Fibroblast of skin of scalp (primary cell): ENCODE measurements at regions not wholly inside any gene's neighbourhood (a gene's known extent, or its start where the extent isn't known, plus 50 kb on each side); places are given as distances from the start of the nearest gene placed in this dataset.

ENCODE experiments used
- DNase-seq: peaks from one replicate; pipeline ENCODE4 v3.0.0-alpha.2; 2013

- peak; percentile 27 for DNase-seq
These were observed 519.5 kb downstream of the BCOR start for GRCh38 chrX:39577985-39578869.

GRCh38 chrX:39580043-39580442 is 517.7 kb downstream of the BCOR start:
- DNase-seq: no peak

GRCh38 chrX:39581411-39581810 is 516.3 kb downstream of the BCOR start:
- DNase-seq: no peak

DNA sequence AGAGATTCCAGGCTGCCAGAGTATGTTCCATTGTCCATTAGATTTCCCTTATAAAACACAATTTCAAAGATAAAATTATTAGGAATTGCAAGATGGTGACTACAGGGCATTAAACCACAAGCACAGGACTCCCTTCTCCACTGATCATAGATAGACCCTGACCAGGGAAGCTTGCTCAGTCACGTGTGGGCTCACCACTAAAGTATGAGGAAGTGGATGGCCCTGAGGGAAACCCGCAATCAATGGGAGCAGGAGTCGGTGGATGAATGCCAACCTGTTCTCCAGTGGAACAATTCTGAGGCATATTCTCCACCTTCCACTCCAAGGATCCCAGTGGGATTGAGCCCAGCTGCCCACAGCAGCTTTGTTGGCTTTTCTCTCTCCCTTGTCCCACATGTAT is 515.7 kb downstream of the BCOR start:
- peak; percentile 30 for DNase-seq

DNA sequence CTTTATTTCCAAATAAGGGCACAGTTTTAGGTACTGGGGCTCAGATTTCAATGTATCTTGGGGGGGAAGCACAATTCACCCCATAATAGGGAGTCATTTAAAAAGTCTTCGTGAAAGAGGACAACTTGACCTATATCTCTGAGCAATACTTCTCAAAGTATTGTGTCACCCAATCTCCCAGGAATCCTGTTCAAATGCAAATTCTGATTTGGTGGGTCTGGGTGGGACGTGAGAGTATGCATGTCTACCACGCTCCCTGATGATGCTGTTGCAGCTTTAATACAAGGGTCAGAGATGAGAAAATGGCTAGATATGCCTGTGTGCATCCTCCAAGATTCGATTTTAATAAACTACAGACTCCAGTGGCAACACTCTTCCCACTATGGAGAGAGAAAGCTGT is 514.8 kb downstream of the BCOR start:
- DNase-seq: no peak

DNA sequence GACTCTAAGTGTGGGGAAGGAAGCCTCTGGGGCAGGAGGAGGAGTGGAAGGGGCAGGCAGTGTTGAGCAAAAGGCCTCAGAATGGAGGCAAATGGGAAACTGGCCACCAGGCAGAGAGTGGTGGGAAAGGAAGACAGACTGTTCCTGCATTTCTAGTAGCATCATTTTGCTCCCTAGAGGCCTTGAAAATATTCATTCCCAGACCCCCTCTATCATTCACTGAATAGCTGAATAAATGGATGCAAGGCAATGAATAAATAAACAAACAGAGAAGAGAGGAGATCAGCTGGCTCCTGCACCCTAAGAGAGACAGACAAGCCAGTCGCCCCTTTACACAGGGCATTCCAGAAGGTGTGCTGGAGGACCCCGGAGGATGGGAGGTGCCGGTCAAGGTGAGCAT is 511.9 kb downstream of the BCOR start:
- DNase-seq: no peak

DNA sequence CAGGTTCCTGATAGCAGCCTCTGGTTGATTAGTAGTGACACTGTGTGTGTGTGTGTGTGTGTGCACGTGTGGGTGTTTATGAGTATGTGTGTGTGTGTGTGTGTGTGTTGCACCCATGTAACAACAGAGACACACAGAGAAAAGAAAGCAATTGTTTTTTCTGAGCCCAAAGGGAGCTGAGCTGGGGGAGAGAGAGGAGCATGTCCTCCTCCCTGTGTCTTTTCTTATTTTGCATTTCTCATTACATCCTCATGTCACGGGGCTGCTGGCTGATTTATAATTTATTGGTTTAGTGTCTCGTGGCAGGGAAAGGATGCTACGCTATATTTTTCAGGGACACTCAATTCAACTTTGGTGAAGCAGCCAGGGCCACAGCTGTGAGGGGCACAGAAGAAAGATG is 511.4 kb downstream of the BCOR start:
- no peak for DNase-seq

DNA sequence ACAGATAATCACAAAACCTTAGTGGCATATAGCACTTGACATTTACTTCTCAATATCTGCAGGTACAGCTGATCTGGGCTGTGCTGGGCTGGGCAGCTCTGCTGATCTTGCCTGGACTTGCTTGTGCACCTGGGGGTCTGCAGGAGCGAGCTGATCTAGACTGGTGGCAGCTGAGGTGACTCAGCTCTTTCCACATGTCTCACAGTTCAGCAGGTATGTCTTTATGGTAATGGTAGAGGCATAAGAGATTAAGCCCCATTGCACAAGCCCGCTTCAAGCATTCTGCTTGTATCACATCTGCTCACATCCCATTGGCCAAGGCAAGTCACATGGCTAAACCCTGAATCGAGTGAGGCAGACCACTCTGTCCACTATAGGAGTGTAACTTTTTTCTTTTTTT is 506.7 kb downstream of the BCOR start:
- DNase-seq: no peak

DNA sequence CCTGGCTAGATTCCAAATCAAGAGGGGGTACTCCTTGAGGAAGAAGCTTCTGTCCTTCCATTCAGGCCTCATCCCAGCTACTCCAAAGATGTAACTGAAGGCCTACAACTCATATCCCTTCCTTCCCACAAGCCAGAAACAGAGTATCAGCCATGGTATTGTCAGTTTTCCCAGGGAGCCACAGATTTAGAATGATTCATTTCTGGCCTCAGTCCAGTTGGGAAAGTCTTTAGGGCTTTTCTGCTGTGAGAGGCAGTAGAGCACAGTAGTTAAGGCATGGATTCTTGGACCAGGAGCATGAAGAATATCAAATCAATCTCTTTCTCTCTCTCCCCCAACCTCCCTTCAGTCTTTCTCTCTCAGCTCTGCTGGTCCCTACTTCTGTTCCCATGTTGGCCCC is 505.0 kb downstream of the BCOR start:
- peak; percentile 55 for DNase-seq

GRCh38 chrX:39595977-39596376 is 501.8 kb downstream of the BCOR start:
- DNase-seq: no peak

DNA sequence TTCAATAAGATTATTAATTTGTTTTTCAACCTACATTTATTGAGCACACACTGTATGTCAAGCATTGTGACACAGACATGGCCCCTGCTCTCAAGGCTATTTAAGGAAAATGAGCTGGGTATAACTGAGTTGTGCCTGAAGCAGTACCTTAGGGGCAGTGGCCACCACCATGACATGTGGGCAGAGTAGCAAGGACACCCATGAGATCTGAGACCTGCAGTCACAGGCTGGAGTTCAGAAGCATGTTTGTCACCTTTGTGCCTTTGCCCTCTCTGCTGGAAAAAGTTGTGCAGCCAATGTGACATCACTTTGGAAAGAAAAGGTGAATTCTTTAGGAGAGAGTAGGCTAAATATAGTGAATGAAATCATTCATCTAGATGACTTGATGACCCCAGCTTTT is 501.3 kb downstream of the BCOR start:
- no peak for DNase-seq

GRCh38 chrX:39599339-39599738 is 498.4 kb downstream of the BCOR start:
- DNase-seq: no peak

DNA sequence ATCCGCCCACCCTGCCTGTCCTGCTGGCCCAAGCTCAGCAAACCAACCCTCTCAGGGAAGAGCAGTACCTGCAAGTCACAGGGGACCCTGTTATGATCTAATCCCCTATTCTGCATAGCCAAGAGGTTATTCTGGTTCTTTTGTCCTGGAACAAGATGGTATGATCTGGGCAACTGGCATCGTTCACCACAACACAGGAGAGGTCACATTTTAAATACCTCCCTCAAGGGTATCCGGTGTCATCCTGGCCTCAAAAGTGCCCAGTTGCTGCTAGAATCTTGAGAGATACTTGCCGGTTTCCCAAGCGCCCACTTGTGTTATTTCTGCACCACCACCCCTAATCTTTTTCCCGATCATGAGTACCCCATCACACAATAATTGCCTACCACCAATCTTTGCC is 497.5 kb downstream of the BCOR start:
- DNase-seq: no peak

GRCh38 chrX:39601231-39602177 is 496.3 kb downstream of the BCOR start:
- no peak for DNase-seq

DNA sequence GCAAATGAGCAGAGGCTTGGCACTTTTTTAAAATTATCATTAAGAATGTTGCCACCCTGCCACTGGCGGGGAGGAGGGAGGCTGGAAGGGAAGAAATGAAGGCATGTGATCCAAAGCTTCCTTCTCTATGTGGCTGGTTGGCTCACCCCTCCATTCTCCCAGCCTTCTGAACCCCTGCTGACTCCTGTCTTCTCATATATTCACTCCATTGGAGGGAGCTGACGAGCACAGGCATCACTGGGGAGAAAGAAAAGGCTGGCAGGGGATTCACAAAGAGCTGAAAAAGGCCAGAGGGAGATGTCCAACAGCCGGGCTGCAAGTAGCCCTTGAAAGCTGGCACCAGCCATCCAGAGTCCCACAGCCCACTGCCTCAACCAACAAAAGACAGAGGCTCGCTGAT is 495.6 kb downstream of the BCOR start:
- DNase-seq: no peak

DNA sequence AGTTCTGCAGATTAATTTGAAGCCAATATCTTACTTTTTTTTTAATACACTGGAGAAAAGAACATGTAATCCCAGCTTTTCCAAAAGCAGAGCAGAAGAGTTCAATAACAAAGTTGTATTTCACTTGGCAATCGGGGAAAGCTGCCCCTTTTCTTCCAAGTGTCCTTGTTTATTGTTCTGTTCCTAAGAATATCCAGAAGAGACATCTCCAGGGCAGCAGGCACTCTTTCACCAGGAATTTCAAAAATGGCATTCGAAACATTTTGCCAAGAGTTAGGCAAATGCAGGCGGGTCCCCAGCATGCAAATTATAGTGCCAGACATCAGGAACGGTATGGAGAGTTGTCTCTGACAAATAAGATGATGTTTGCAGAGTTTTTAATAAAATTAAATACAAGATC is 494.5 kb downstream of the BCOR start:
- peak; percentile 35 for DNase-seq

DNA sequence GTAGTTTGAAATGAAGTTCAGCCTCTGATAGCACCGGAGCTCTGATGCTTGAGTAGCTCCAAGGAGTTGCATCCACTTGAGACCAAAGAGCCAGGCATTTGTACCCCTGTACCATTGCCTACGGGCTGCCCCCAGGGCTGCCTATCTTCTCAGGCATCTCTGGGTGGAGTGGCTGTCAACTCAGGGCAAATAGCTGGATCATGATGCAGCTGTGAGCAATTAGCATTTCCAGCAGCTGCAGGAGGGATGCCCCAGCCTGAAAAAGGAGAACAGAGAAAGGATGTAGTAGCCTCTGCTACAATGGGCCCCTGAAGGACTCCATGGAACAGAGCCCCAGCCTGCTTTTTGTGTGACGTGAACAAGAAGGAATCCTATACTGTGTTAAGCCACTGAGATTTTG is 492.6 kb downstream of the BCOR start:
- DNase-seq: peak; percentile 35

DNA sequence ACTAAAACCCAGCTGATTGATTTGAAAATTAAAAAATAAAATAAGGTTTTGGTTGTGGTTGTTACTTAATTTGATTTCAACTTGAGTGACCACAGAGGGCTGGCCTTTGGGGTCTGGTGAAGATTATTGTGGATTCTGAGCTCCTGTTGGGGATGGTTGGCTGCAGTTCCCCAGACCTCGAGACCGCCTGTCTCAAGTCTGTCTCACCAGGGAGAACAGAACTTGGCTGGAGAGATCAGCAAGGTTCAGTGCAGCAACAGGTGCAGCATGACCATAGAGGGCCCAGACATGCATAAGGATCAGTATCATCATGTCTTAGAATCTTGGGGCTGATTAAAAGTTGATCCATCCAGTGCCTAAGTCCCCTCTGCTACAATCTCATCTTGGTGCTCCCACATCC is 491.9 kb downstream of the BCOR start:
- DNase-seq: no peak

DNA sequence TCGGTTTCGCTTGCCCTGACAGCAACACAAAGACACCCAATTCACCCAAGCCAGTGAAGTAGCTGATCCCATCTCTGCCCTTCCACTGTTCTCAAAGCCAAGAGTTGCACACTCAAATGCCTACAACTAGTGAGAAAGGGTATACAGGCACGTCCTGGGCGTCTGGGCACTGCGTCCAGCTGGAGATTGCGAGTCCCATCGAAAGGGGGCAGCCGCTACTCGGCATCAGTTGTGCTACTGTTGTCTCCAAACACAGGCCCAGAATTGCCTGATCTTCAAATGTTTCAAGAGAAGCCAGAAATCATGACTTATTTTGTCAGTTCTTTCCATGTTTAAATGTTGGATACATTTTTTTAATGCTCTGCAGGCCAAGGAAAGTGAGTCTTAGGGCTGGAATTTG is 487.8 kb downstream of the BCOR start:
- DNase-seq: no peak

DNA sequence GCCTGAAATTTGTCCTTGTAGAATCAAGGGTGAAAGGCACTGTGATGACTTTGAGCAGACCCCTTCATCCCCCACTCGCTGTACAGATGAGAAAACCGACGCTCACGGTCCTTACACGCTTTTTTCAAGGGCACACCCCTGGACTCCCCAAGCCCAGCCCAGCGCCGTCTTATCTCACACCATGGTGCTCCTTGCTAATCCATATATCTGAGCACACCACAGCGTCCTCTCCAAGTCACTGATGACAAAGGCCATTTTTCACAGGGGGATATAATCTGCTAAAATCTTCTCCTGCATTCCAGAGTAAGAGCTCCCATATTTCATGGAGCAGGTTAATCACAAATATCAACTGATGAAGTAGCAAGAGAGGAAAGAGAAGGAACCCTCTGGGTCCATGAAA is 486.3 kb downstream of the BCOR start:
- no peak for DNase-seq

- no peak for DNase-seq
These were observed 484.2 kb downstream of the BCOR start for GRCh38 chrX:39613482-39613995.

GRCh38 chrX:39613997-39614679 is 483.6 kb downstream of the BCOR start:
- DNase-seq: no peak

DNA sequence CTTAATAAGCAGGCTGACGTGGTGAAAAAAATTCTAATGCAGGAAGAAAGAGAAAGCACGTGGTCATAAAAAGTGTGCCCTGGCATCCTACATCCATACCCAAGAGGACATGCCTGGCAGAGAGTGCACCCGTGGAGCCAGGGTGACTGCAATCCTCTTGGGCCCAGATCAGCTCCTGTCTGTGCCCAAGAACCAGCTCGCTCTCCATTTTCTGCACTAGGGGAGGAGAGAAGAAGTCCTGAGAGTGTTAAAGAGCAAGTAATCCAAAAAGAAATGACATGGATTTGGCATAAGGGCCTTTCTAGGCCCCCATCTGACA is 483.1 kb downstream of the BCOR start:
- DNase-seq: no peak
